ENCODE measurements at regions not wholly inside any gene's neighbourhood (a gene's known extent, or its start where the extent isn't known, plus 50 kb on each side); places are given as distances from the start of the nearest gene placed in this dataset.

- TF ChIP-seq CTCF (IDR thresholded peaks at IDR 0.05; ENCODE audit: insufficient read depth, low read depth, low read length): no peak
- no peak for TF ChIP-seq EZH2 (IDR thresholded peaks at IDR 0.05; ENCODE audit: insufficient read depth, low read length)
These were observed 56.2 kb upstream of the COL18A1 start for GRCh38 chr21:45348591-45349327.

Measured in astrocyte (in vitro differentiated cells and primary cell).